ENCODE measurements at regions not wholly inside any gene's neighbourhood (a gene's known extent, or its start where the extent isn't known, plus 50 kb on each side); places are given as distances from the start of the nearest gene placed in this dataset.
"Not testable (repeated sequence)": the region's sequence is repeated elsewhere in the genome, so short reads cannot be mapped to it uniquely, and the experiment has no call there.

GRCh38 chr12:68547318-68547717, 63.4 kb upstream of the RAP1B start:
- not testable (repeated sequence) for H3K4me3 Mint-ChIP-seq; H3K27ac Mint-ChIP-seq; H3K36me3 Mint-ChIP-seq (ENCODE audit: low read depth); ATAC-seq; H3K4me1 Mint-ChIP-seq; H3K9me3 ChIP-seq (ENCODE audit: control insufficient read depth, low read length, poor library complexity, severe bottlenecking); H3K27me3 Mint-ChIP-seq; DNase-seq

- H3K4me3 Mint-ChIP-seq: not testable (repeated sequence)
Observed at GRCh38 chr12:68552605-68553195, 58.0 kb upstream of the RAP1B start.

GRCh38 chr12:68557011-68557730, 53.5 kb upstream of the RAP1B start:
- H3K9me3 ChIP-seq (ENCODE audit: control insufficient read depth, low read length, poor library complexity, severe bottlenecking): no peaks in the 10 kb centered on the region
- DNase-seq (no peak), ATAC-seq (no peak)
- no peaks in the 10 kb centered on the region for H3K36me3 Mint-ChIP-seq (ENCODE audit: low read depth)
- no peaks in the 10 kb centered on the region for H3K27me3 Mint-ChIP-seq
- H3K4me3 Mint-ChIP-seq: no peak overlapping the region
- H3K4me1 Mint-ChIP-seq: peaks cover 4% of the 10 kb centered on the region
- H3K27ac Mint-ChIP-seq: no peak overlapping the region

More at GRCh38 chr12:68552605-68553195, 58.0 kb upstream of the RAP1B start:
- DNase-seq; H3K4me1 Mint-ChIP-seq; ATAC-seq; H3K9me3 ChIP-seq (ENCODE audit: control insufficient read depth, low read length, poor library complexity, severe bottlenecking); H3K36me3 Mint-ChIP-seq (ENCODE audit: low read depth); H3K27ac Mint-ChIP-seq; H3K27me3 Mint-ChIP-seq: not testable (repeated sequence)

GRCh38 chr12:68559246-68559645, 51.5 kb upstream of the RAP1B start:
- Mint-ChIP-seq H3K4me3 (no peak overlapping the region), H3K36me3 (ENCODE audit: low read depth) (no peaks in the 10 kb centered on the region), H3K27ac (no peak overlapping the region), H3K4me1 (peaks cover 8% of the 10 kb centered on the region), H3K27me3 (no peaks in the 10 kb centered on the region)
- DNase-seq (no peak), ATAC-seq (no peak)
- H3K9me3 ChIP-seq (ENCODE audit: control insufficient read depth, low read length, poor library complexity, severe bottlenecking): no peaks in the 10 kb centered on the region

- Mint-ChIP-seq H3K36me3 (ENCODE audit: low read depth) (no peaks in the 10 kb centered on the region), H3K4me1 (peaks cover 12% of the 10 kb centered on the region), H3K27me3 (no peaks in the 10 kb centered on the region), H3K4me3 (no peak overlapping the region), H3K27ac (no peak overlapping the region)
- ATAC-seq: no peak
- no peaks in the 10 kb centered on the region for H3K9me3 ChIP-seq (ENCODE audit: control insufficient read depth, low read length, poor library complexity, severe bottlenecking)
- no peak for DNase-seq
Observed at GRCh38 chr12:68559984-68560850, 50.5 kb upstream of the RAP1B start.

- DNase-seq (no peak), ATAC-seq (no peak)
- H3K4me1 Mint-ChIP-seq: peaks cover 15% of the 10 kb centered on the region
- H3K36me3 Mint-ChIP-seq (ENCODE audit: low read depth): no peaks in the 10 kb centered on the region
- no peaks in the 10 kb centered on the region for H3K9me3 ChIP-seq (ENCODE audit: control insufficient read depth, low read length, poor library complexity, severe bottlenecking)
- H3K27ac Mint-ChIP-seq: no peak overlapping the region
- no peak overlapping the region for H3K4me3 Mint-ChIP-seq
- no peaks in the 10 kb centered on the region for H3K27me3 Mint-ChIP-seq
Observed at GRCh38 chr12:68560851-68561422, 49.8 kb upstream of the RAP1B start.

Data from T-helper 17 cell (primary cell).